GM12878 (cell line): ENCODE measurements at regions not wholly inside any gene's neighbourhood (a gene's known extent, or its start where the extent isn't known, plus 50 kb on each side); places are given as distances from the start of the nearest gene placed in this dataset.

Experiments
- ASH2L ChIP-seq: fragments of 300-600, 200-600 bp; sonication (generic); IDR thresholded peaks from 2 replicates; pipeline ENCODE4 v1.6.1; 2017; ENCODE audit warnings: low read depth, mild to moderate bottlenecking, borderline replicate concordance
- KDM1A ChIP-seq: fragments of 200-600 bp; sonication (generic); IDR thresholded peaks from 2 replicates; pipeline ENCODE4 v1.6.1; 2016; ENCODE audit warnings: borderline replicate concordance
- SMAD5 ChIP-seq: IDR thresholded peaks from 2 replicates; pipeline ENCODE4 v1.6.1; 2016; ENCODE audit warnings: antibody characterized with exemption, low read depth
- TCF3 ChIP-seq: IDR thresholded peaks from 2 replicates; pipeline ENCODE4 v1.6.1; 2012; ENCODE audit warnings: low read depth, mild to moderate bottlenecking, low read length, borderline replicate concordance; ENCODE audit not compliant: insufficient read depth
- TCF7 ChIP-seq: IDR thresholded peaks from 2 replicates; pipeline ENCODE4 v1.6.1; 2014; ENCODE audit warnings: antibody characterized with exemption, borderline replicate concordance
- TF ChIP-seq, protein P1 (sequence below): IDR thresholded peaks from 2 replicates; pipeline ENCODE4 v1.6.1; 2011; ENCODE audit warnings: borderline replicate concordance, low read depth, mild to moderate bottlenecking, moderate library complexity, low read length; ENCODE audit not compliant: insufficient read depth, poor library complexity, severe bottlenecking
- TF ChIP-seq, protein P2 (sequence below): fragments of 450-650 bp; IDR thresholded peaks from 2 replicates; pipeline ENCODE4 v1.6.1; 2017; ENCODE audit warnings: mild to moderate bottlenecking, low read depth, inconsistent platforms; ENCODE audit not compliant: poor library complexity, severe bottlenecking

DNA sequence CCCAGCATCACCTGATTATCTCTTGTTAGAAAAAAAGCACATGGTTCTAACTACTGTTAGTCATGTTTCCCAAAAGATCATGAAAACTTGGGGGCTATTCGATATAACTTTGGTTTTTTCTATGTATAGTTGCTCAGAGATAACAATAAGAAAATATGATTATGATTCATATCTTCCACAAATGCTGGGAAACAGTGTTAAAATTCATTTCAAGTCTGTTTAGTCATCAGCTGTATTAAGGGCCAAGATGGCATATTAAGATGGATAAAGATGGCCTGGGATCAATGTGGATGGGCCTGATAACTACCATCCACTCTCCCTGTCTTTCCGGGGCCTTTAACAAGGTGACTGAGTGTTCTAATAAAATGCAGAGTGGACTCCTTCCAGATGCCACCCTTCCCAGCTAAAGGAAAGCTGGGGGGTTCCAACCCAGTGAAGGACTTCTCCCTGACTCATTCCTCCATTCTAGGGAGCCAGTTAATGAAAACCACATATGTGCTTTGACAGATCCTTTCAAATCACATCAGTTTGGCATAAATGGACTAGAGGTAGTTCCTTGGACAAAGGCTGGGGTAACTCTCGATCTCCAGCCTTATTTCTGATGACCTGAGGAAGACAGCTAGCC is 221.6 kb downstream of the VAPA start:
- TF ChIP-seq, protein P1, sequence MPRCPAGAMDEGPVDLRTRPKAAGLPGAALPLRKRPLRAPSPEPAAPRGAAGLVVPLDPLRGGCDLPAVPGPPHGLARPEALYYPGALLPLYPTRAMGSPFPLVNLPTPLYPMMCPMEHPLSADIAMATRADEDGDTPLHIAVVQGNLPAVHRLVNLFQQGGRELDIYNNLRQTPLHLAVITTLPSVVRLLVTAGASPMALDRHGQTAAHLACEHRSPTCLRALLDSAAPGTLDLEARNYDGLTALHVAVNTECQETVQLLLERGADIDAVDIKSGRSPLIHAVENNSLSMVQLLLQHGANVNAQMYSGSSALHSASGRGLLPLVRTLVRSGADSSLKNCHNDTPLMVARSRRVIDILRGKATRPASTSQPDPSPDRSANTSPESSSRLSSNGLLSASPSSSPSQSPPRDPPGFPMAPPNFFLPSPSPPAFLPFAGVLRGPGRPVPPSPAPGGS: no peak
- TF ChIP-seq KDM1A: no peak
- no peak for TF ChIP-seq TCF7
- no peak for TF ChIP-seq SMAD5
- TF ChIP-seq TCF3: no peak
- TF ChIP-seq, protein P2, sequence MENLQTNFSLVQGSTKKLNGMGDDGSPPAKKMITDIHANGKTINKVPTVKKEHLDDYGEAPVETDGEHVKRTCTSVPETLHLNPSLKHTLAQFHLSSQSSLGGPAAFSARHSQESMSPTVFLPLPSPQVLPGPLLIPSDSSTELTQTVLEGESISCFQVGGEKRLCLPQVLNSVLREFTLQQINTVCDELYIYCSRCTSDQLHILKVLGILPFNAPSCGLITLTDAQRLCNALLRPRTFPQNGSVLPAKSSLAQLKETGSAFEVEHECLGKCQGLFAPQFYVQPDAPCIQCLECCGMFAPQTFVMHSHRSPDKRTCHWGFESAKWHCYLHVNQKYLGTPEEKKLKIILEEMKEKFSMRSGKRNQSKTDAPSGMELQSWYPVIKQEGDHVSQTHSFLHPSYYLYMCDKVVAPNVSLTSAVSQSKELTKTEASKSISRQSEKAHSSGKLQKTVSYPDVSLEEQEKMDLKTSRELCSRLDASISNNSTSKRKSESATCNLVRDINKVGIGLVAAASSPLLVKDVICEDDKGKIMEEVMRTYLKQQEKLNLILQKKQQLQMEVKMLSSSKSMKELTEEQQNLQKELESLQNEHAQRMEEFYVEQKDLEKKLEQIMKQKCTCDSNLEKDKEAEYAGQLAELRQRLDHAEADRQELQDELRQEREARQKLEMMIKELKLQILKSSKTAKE: no peak
- TF ChIP-seq ASH2L: no peak
